Peyer's patch (tissue), 4 donors: ENCODE measurements at regions not wholly inside any gene's neighbourhood (a gene's known extent, or its start where the extent isn't known, plus 50 kb on each side); places are given as distances from the start of the nearest gene placed in this dataset.

Experiments
- CTCF ChIP-seq, 6 experiments: fragments of 450-650 bp in 4 of 6; fragments of 200-600 bp in 2 of 6; sonication (generic) in 1 of 6; IDR thresholded peaks; one replicate each; pipeline ENCODE4 v1.5.1; 2017 to 2019; ENCODE audit warnings: antibody characterized with exemption in 6 of 6, mild to moderate bottlenecking in 3 of 6, moderate library complexity in 1 of 6
- POLR2A ChIP-seq, 2 donors: fragments of 450-650 bp; IDR thresholded peaks; one replicate each; pipeline ENCODE4 v1.5.1; 2017; ENCODE audit warnings: antibody characterized with exemption in 2 of 2, mild to moderate bottlenecking in 2 of 2, moderate library complexity in 2 of 2

GRCh38 chr3:139095803-139096466, 51.2 kb upstream of the PRR23C start:
- TF ChIP-seq CTCF (IDR thresholded peaks at IDR 0.05) (no peak), POLR2A (IDR thresholded peaks at IDR 0.05) (no peak)
